ENCODE measurements at regions not wholly inside any gene's neighbourhood (a gene's known extent, or its start where the extent isn't known, plus 50 kb on each side); places are given as distances from the start of the nearest gene placed in this dataset.

- H3K27me3 ChIP-seq (ENCODE audit: control insufficient read depth, low read length) = peaks cover 20% of the 10 kb centered on the region
- H3K27ac ChIP-seq (ENCODE audit: low read depth, low read length) = no peak overlapping the region
Measured at GRCh38 chr2:173431191-173431590, 76.5 kb downstream of the CDCA7 start.

GRCh38 chr2:173432049-173432754 is 77.5 kb downstream of the CDCA7 start:
- Histone ChIP-seq H3K9me3 (ENCODE audit: control insufficient read depth, insufficient read depth, low read length) (no peaks in the 10 kb centered on the region), H3K4me2 (ENCODE audit: low read length) (no peak overlapping the region), H3K4me3 (ENCODE audit: low read length) (no peak overlapping the region)

More at GRCh38 chr2:173431191-173431590, 76.5 kb downstream of the CDCA7 start:
- Histone ChIP-seq H3K4me1 (ENCODE audit: control insufficient read depth, low read length) (no peaks in the 10 kb centered on the region), H3K9me3 (ENCODE audit: control insufficient read depth, insufficient read depth, low read length) (no peaks in the 10 kb centered on the region), H3K9me2 (replicated peaks; ENCODE audit: control insufficient read depth, low read length) (no peaks in the 10 kb centered on the region), H3K4me2 (ENCODE audit: low read length) (no peak overlapping the region), H3K36me3 (ENCODE audit: control insufficient read depth, low read length) (no peaks in the 10 kb centered on the region), H3F3A (ENCODE audit: control insufficient read depth, insufficient read depth) (no peaks in the 10 kb centered on the region), H4K20me1 (ENCODE audit: control insufficient read depth, insufficient read depth, low read depth, low read length) (no peaks in the 10 kb centered on the region), H3K4me3 (ENCODE audit: low read length) (no peak overlapping the region), H3K79me2 (ENCODE audit: control insufficient read depth, low read length) (no peaks in the 10 kb centered on the region)
- TF ChIP-seq CTCF (IDR thresholded peaks at IDR 0.05; ENCODE audit: low read depth, low read length, poor library complexity, severe bottlenecking) (no peak), EZH2phosphoT487 (IDR thresholded peaks at IDR 0.05; ENCODE audit: borderline replicate concordance, low read length) (no peak)

GRCh38 chr2:173434762-173435569 is 80.3 kb downstream of the CDCA7 start:
- Histone ChIP-seq H3K4me1 (ENCODE audit: control insufficient read depth, low read length) (no peaks in the 10 kb centered on the region), H3F3A (ENCODE audit: control insufficient read depth, insufficient read depth) (no peaks in the 10 kb centered on the region), H3K36me3 (ENCODE audit: control insufficient read depth, low read length) (no peaks in the 10 kb centered on the region), H3K9me2 (replicated peaks; ENCODE audit: control insufficient read depth, low read length) (no peaks in the 10 kb centered on the region), H3K79me2 (ENCODE audit: control insufficient read depth, low read length) (no peaks in the 10 kb centered on the region), H3K4me3 (ENCODE audit: low read length) (no peak overlapping the region), H3K27ac (ENCODE audit: low read depth, low read length) (no peak overlapping the region), H3K9me3 (ENCODE audit: control insufficient read depth, insufficient read depth, low read length) (no peaks in the 10 kb centered on the region), H3K4me2 (ENCODE audit: low read length) (no peak overlapping the region), H4K20me1 (ENCODE audit: control insufficient read depth, insufficient read depth, low read depth, low read length) (no peaks in the 10 kb centered on the region), H3K27me3 (ENCODE audit: control insufficient read depth, low read length) (peaks cover 26% of the 10 kb centered on the region)
- no peak for TF ChIP-seq CTCF (IDR thresholded peaks at IDR 0.05; ENCODE audit: low read depth, low read length, poor library complexity, severe bottlenecking)
- no peak for TF ChIP-seq EZH2phosphoT487 (IDR thresholded peaks at IDR 0.05; ENCODE audit: borderline replicate concordance, low read length)

More at GRCh38 chr2:173432049-173432754, 77.5 kb downstream of the CDCA7 start:
- Histone ChIP-seq H3K79me2 (ENCODE audit: control insufficient read depth, low read length) (no peaks in the 10 kb centered on the region), H3K9me2 (replicated peaks; ENCODE audit: control insufficient read depth, low read length) (no peaks in the 10 kb centered on the region), H4K20me1 (ENCODE audit: control insufficient read depth, insufficient read depth, low read depth, low read length) (no peaks in the 10 kb centered on the region), H3F3A (ENCODE audit: control insufficient read depth, insufficient read depth) (no peaks in the 10 kb centered on the region), H3K27ac (ENCODE audit: low read depth, low read length) (no peak overlapping the region), H3K4me1 (ENCODE audit: control insufficient read depth, low read length) (no peaks in the 10 kb centered on the region), H3K27me3 (ENCODE audit: control insufficient read depth, low read length) (peaks cover 22% of the 10 kb centered on the region), H3K36me3 (ENCODE audit: control insufficient read depth, low read length) (no peaks in the 10 kb centered on the region)
- TF ChIP-seq CTCF (IDR thresholded peaks at IDR 0.05; ENCODE audit: low read depth, low read length, poor library complexity, severe bottlenecking) = no peak
- no peak for TF ChIP-seq EZH2phosphoT487 (IDR thresholded peaks at IDR 0.05; ENCODE audit: borderline replicate concordance, low read length)
